UCSD-AML1 (cell line): ENCODE measurements at regions not wholly inside any gene's neighbourhood (a gene's known extent, or its start where the extent isn't known, plus 50 kb on each side); places are given as distances from the start of the nearest gene placed in this dataset.

ENCODE experiments used
- DNase-seq: peaks from one replicate; lab custom pipeline; 2025; ENCODE audit not compliant: unreplicated experiment; lab: John Stamatoyannopoulos, UW

DNA sequence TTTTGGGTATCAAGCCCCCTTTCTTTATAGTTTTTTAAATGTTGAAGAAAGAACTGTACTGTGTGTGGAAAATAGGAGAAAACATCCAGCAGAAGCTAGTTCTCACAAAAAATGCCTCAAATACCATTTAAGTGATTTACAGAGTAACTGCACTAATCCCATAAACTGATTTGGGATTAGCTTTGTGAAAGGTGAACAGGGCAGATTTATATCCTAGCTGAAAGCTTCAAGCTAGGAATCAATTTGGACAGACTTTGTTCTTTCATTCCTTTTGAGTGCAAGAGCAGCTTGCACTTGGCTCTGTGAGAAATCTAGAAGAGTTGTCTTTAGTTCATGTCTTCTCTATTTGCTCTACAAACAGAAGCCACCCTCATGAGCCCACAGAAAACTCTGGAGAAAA, 183.9 kb upstream of the VRK2 start:
- no peak for DNase-seq

DNA sequence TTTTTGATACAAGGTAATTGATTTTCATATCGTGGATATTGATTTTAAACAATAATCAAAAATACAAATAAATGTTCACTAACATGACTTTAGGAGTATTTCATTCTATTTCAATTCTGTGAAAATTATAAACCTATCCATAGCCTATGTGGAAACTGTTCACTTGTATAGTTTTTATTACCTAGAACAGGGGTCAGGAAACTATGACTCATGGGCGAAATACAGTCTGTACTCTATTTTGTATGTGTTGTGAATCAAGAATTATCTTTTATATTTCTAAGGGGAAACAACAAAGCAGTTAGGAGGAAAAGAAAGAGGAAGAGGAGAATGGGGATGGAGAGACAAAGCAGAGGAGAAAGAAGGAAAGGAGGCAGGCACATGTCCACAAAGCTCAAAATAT, 181.7 kb upstream of the VRK2 start:
- no peak for DNase-seq

DNA sequence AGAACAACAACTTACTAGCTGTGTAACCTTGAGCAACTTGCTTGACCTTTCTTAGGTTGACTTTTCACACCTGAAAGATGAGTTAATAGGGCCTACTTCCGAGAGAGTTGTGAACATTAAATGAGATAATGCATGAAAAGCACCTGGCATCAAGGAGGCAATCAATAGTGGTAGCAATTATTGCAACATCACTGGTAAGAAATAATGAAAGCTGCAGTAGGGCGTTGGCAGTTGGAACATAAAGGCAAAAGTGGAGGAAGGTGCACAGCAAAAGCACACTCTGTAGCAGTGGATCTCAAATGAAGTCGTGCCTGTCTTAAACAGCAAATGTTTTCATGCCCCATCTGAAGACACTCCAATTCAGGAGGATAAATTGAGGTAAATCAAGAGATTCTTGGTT, 178.9 kb upstream of the VRK2 start:
- DNase-seq = no peak

DNA sequence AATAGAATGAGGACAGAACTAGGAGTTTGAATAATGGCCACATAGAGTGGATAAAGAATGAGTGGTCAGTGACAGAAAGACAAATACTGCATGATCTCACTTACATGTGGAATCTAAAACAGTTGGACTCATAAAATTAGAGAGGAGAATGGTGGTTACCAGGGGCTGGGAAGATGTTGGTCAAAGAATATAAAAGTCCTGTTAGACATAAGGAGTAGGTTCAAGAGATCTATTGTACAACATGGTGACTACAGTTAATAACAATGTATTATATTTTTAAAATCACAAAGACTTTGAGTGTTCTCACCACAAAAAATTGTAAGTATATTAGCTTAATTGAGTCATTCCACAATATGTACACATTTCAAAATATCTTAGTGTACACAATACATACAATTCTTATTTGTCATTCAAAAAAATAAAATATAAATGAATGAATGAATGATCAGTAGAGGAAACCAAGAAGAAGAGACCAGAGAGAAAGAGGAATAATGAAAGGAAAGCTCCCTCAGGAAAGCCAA, 177.9 kb upstream of the VRK2 start:
- DNase-seq = no peak

DNA sequence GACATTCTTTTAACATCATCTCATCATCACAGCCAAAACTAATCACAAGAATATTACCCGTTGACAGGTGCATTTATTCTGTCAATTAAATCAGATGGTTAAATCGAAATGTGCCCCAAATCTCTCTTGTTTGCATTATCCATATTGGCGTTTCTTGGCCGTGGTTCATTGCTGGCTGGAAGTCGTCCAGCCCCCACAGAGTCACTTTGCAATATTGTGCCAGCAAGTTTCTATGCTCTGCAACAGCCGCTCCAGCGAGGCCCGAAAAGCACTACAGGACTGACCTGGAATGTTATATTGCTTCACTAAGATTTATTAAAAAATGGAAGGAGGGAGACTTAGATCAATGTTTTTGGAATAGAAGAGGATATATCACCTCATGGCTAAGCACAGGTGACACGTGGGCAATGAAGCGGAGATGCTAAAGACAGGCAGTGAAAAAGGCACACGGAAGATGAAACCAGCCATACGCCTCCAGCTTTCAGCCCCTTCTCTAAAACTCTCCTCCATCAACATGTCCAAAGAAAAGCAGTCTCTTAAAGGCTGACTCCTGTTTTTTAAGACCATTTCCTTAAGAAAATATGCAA, 176.8 kb upstream of the VRK2 start:
- no peak for DNase-seq

DNA sequence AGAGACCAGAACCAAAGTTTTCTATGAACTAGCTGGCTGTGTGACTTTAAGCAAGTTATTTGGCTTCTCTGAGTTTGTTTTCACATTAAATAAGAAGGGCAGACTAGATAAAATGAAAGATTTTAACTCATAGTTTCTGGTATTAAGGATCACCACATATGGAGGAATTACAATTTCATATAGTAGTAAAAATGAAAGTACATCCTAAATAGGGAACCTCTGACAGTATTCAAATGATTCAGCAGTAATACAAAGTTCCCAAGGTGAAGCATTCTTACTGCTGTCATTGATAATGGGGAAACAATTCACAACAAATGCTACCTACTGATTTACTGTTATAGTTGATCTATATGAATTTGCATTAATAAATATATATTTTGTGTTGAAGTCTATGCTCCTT, 170.3 kb upstream of the VRK2 start:
- DNase-seq = no peak

DNA sequence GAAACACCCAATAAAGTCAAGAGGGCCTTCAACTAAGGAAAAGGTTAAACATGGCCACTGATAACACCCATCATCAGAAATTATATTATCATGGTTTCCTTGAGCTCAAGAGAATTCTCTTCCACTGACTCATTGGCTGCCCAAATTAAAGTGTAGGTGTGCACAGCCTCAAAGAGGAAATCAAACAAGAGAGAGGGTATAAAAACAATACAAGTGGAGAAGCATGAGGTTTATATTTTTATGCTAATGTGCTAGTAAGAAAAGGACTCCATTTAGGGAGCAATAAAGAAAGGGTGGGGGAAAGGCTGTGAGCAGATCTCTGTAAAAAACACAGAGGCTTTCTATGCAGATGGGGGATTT, 168.8 kb upstream of the VRK2 start:
- DNase-seq = no peak

DNA sequence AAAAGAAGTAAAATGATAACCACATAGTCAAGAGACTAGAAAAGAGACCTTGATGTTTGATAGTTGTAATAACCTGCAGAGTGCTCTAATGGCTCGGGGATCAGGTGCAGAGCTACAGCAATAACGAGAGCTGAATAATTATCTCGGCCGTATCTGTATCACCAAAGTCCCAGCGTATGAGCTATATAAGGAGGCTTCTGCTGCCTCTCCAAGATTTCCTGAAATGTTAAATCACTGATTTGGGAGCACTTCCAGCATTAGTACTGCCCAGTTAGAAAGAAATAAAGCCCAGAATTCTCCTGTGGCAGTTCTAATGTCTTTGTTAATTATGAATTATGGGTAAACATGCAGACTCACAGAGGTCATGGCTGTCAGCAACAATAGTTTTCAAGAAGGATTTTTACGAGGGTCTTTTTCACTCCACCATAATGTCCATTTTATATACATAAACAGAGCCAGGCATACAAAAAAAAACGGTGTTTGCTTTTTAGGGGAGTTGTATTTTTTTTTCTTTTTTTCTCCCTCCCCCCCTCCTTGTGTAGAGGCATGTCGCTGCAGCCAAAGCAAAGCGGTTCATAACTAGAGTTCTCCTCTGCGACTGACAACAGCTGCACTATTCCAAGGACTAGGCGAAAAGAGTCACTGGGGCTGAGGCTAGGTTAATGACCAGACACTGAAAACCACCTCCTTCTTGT, 168.3 kb upstream of the VRK2 start:
- no peak for DNase-seq

DNA sequence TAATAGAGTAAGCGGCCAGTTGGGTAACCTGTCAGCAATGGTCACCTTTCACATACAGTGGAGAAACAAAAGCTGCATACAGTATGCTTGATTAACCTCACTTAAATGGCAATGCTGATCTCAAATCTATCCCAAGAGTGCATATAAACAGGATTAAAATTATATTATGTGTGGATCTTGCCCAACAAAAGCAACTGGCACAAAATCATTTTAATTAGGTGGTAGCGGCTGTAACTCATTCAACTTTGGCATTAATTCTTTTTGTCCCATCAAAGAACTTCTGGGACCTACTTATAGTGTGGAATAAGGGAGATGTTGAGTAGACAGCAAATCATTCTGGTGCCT, 167.8 kb upstream of the VRK2 start:
- DNase-seq = no peak

DNA sequence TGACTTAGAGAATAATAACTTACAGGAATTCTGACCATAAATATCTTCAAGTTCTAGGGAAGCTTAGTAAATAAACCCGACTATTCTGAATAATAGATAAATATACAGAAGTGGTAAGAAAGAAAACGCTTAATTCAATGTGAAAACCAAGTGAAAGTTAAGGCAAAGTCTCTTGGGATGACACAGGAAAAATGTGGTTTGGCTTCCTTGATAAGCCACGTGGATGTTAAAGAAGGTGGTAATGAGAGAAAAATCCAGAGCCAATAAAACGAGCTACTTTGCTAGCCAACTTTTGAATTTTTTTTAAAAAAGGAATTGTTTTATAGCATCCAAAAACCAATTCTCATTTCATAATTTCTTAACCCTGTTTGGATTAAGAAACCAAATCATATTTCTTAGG, 166.2 kb upstream of the VRK2 start:
- DNase-seq = no peak

DNA sequence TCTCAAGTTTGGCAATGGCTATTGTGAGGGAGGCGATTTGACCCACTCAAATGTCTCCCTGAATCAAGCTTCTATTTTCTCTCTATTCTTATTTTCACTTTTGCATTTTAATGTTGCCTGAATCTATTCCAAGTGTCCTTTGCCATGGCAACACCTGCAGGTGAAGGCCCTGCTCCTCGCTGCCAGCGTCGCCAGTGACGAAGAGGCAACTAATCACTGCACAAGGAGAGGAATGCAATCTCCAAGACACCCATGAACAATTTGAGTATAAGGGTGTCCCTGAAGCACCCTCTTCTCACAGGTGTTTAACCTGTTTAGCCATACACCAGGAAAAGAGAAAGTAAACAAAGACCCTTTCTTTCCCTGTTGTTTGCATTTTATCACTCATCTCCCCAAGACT, 165.6 kb upstream of the VRK2 start:
- no peak for DNase-seq

DNA sequence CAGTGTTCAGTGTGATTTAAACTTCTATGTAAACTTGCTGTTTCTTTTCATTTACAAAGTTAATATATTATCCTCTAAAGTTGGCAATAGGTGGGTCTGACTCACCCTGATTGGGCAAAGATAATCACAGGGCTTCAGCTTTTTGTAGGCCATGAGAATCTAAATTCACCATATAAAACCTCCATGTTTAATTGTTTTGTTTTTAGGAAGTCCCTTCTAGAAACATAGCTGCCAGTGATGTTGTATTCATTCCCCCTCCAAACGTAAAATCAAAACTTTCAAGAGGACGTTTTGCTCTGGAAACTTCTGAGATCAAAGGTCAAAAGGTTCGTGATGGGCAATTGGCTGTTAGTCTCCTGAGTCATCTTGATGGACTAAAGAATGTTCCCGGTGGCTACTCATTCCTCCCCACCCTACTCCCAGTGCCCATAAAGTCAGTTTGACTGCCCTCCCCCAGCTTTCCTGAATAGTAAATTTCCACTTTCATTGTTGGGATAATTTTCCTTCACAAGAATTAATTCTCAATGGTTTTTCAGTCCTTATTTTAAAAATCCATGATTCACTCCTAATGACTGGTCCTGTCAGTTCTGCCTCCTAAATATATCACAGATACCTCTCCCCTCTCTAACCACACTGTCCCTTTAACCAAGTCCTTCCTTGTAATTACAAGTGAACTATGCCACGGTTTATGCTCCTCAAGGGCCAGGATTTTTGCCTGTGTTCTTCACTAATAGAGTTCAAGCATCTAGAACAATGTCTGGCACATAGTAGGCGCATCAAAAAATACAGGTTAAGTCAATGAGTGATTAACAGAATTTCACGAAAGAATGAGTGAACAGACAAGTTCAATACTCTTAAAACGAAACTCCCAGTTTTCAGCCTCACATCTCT, 164.4 kb upstream of the VRK2 start:
- no peak for DNase-seq

DNA sequence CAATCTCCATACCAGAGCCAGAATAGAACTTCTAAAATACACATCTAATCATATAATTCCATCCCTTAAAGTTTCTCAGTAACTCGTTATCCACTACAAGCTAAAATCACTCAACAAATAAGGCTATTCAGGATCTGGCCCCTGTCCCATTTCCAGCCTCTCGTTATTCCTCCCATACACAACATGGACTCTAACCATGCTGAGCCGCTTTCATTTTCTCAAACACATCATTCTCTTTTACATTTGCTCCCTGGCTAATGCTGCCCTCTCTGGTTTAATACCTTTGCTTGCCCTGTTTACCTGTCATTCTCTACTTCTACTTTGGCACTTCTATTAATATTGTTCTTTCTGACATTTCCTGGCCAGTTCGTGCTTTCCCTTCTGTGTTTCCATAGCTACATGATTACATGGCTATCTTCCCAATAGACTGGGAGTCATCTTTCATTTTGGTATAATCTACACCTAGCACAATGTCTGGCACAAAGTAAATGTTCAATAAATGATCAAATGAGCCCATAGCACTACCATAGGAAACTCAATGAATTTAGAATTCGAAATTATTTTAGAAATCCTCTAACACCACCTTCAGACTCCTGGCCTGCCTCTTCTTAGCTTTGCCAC, 163.6 kb upstream of the VRK2 start:
- DNase-seq = no peak

DNA sequence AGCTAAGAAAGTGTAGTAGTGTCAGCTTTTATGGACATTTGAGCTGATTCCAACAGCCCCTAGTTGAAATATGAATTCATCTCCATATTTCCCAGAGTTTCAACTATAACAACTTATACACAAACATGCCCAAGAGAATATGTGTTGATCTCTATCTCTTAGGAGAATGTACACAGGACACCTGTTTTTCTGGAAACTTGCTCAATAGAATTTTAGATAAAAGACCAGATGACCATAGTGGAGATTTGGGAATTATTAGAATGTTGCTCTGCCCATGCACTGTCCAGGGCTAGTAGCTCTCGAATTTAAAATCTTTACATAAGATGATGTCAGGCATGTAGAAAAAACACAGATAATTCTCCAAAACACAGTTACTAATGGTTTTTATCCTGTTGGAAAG, 162.3 kb upstream of the VRK2 start:
- no peak for DNase-seq

DNA sequence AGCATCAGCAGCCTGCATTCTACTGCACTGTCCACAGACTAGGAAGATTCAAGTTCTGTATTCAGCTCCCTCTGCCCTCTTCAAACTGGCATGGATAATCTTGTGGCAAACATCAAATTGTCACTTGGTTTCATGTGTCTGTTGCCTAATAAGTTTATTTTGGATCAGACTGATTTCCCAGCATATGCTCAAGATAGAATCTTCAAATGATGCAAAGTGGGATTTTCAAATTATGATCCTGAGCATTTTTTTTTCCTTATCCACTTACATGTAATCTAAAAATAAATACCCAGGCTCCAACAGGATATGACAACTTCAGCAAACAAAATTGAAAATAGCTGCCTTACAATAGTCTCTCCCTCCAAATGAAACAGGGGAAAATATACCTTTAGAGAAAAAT, 160.9 kb upstream of the VRK2 start:
- DNase-seq = no peak

DNA sequence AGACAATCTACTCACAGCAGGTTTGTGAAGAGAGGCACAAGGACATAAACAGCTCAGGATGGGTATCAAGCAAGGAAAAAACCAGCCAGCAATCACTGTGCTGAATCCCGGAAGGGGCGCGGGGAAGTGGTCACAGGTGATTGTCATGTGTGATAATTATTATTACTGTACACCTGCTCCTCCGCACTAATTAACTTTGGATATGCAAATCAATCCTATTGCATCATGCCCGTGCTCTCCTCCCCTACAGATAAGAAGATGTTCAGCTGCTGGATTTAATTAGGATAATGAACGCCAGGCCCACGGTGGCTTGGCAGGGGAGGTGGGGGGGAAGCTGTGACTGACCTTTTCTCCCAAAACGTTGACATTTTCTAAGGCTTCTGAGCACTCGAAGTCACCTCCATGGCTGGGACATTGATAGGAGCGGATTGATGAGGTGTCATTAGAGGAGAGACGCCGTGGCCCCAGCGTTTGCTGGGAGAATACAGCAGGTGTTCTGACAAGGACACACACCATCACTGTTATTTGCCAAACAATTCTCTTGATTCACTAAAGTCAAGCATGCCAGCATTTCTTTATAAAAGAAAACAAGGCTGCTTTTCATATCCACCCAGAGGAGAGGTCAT, 160.3 kb upstream of the VRK2 start:
- no peak for DNase-seq

DNA sequence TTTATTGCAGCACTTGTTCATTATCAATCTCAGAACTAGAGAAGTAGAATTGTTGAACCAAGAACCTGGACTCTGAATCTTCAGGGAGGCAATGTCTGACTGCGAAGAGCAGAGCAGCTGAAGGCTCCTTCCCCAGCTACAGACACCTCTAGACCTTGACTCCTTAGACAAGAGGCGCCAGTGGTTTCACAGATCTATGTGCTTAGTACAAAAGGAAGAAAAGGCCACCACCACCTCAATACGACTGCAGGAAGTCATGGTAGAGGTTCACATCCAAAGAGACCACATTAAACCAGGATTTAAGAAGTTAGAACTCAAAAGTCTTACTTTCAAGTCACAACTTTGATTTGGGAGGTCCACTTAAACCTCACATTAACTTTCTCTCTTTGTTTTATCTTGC, 158.1 kb upstream of the VRK2 start:
- no peak for DNase-seq

DNA sequence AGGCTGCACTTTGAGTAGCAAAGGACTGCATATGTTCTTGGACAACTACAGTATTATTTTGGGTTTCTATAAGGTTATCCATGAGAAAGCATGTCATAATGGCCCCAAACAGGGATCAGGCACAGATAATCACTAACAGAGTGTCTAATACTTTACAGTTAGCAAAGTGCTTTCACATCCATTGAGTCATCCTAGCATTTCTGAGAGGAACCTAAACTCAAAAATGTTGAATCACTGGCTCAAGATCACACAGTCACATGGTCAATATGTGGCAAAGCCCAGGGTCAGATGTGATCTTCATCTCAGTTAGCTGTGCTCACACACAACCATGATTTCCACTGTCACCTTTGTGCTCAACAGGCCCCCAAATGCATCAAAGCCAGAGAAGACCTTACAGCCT, 156.1 kb upstream of the VRK2 start:
- DNase-seq = no peak

DNA sequence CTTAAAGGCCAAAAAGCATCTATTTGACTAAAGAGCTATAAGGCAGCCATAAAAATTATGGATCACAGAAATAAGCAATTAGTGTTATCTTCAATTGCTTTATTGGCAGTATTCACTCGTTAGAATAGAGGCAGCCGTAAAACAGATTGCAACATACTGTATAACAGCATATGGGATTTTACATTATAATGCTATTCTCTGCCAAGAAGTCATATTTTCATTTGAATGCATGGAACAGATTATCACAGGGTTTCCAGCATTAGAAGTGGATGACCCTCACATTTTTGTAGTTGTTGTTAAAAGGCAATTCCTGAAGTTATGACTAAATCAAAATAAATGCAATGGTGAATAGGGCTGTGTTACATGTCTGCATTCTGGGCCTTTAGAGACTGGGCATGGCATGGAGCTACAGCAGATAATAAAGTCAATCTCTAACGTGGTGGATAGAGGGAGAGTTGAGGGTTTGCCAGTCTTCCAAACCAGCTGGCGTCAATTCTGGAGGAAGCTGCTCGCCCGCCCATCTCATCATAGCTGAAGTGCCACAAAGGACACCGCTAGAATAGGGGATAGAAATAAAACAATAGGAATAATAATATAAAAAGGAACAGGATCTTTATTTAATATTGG, 155.4 kb upstream of the VRK2 start:
- DNase-seq = no peak

DNA sequence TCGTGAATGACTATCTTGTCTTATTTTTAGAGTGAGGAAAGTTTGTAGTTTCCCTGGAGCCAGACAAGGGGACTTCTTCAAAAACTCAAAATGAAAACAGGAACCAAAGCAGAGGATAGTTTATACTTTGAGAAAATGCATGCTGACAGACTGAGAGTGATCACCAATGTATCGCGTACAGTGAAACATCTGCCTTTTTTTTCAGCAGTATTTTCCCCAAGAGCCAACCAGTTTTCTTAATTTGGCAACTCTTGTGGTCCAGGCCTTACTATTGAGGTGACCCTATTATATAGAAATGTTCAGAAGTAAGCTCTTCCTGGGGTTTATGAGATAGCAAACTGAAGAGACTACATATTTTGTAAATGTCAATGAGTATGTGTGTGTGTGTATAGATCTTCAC, 153.7 kb upstream of the VRK2 start:
- DNase-seq = no peak

DNA sequence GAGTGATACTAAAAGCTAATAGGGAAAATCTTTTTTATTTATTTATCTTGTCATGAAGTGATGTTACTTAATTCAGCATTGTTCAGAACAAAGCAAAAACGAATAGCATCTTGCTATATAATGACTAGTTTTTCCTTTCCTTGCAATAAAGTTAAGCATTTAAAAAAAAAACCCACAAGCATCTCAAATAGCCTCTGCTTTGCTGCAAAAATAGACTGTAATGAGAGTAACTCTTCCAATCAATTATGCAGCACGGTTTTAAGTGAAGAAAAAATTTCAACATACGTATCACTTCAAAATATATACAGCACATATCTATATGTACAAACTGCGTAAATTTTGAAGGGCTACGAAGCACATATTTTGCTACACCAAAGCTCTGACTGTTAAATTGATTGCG, 153.3 kb upstream of the VRK2 start:
- no peak for DNase-seq
